Calu3 (cell line): ENCODE measurements at regions not wholly inside any gene's neighbourhood (a gene's known extent, or its start where the extent isn't known, plus 50 kb on each side); places are given as distances from the start of the nearest gene placed in this dataset.
"Not testable (repeated sequence)": the region's sequence is repeated elsewhere in the genome, so short reads cannot be mapped to it uniquely, and the experiment has no call there.

ENCODE experiments used
- BruUV-seq: library from RNA; stranded (reverse); fragments of 400-500 nt; replicated peaks from 2 replicates; lab custom pipeline; 2021; lab: Mats Ljungman, UMichigan
- CTCF ChIA-PET: fragments of 300-600 bp; sonication (Branson Sonifier 250); formaldehyde crosslinking; loops from one replicate; lab custom pipeline; 2022; ENCODE audit warnings: antibody characterized with exemption; lab: Charles Lee
- DNase-seq: peaks from one replicate; pipeline ENCODE4 v3.0.0; 2022
- H3K27ac Mint-ChIP-seq: one replicate; pipeline ENCODE4 v1.8.0; 2022; ENCODE audit warnings: mixed read lengths; ENCODE audit not compliant: unreplicated experiment
- H3K27me3 Mint-ChIP-seq: one replicate; pipeline ENCODE4 v1.8.0; 2022; ENCODE audit warnings: mixed read lengths; ENCODE audit not compliant: unreplicated experiment
- H3K36me3 Mint-ChIP-seq: one replicate; pipeline ENCODE4 v1.8.0; 2022; ENCODE audit warnings: mild to moderate bottlenecking, moderate library complexity, mixed read lengths; ENCODE audit not compliant: insufficient read depth, unreplicated experiment
- H3K4me1 Mint-ChIP-seq: one replicate; pipeline ENCODE4 v1.8.0; 2022; ENCODE audit warnings: mild to moderate bottlenecking, low read depth, mixed read lengths; ENCODE audit not compliant: unreplicated experiment
- H3K4me3 Mint-ChIP-seq: one replicate; pipeline ENCODE4 v1.8.0; 2022; ENCODE audit warnings: mild to moderate bottlenecking, low read depth, moderate library complexity, mixed read lengths; ENCODE audit not compliant: unreplicated experiment
- H3K9me3 Mint-ChIP-seq: one replicate; pipeline ENCODE4 v1.8.0; 2022; ENCODE audit warnings: low read depth, mixed read lengths; ENCODE audit not compliant: unreplicated experiment
- CTCF ChIP-seq: fragments of 200-600 bp; IDR thresholded peaks from one replicate; pipeline ENCODE4 v1.8.0; 2022; ENCODE audit warnings: antibody characterized with exemption; ENCODE audit not compliant: unreplicated experiment
- intact Hi-C: fragments of 100-400 bp; cut with micrococcal nuclease; formaldehyde crosslinking; loops from one replicate; pipeline ENCODE4 v1.10.0; 2022; ENCODE audit not compliant: unreplicated experiment

GRCh38 chr11:96484361-96484760 is 94.5 kb downstream of the JRKL start:
- no TSS peak for BruUV-seq

GRCh38 chr11:96486890-96487611 is 97.2 kb downstream of the JRKL start:
- Mint-ChIP-seq H3K36me3 (no peaks in the 10 kb centered on the region), H3K4me1 (no peaks in the 10 kb centered on the region), H3K27ac (no peak overlapping the region), H3K9me3 (no peaks in the 10 kb centered on the region), H3K27me3 (peaks cover 44% of the 10 kb centered on the region), H3K4me3 (peak overlapping the region; percentile 40)
- no TSS peak for BruUV-seq
- peak; percentile 52 for DNase-seq
- TF ChIP-seq CTCF, result no peak
- intact Hi-C loops, result no loop called here
- CTCF ChIA-PET, result no interaction called here

More at GRCh38 chr11:96484361-96484760, 94.5 kb downstream of the JRKL start:
- H3K27me3 Mint-ChIP-seq, result peaks cover 18% of the 10 kb centered on the region
- no peaks in the 10 kb centered on the region for H3K9me3 Mint-ChIP-seq
- no peak overlapping the region for H3K27ac Mint-ChIP-seq
- H3K36me3 Mint-ChIP-seq, result no peaks in the 10 kb centered on the region
- no peak overlapping the region for H3K4me3 Mint-ChIP-seq
- CTCF ChIA-PET, result interaction anchor here (0.9 kb wide), 1 partner anchor 21 kb away, joined by 3 read pairs; no protein-coding TSS in a partner anchor
- DNase-seq, result no peak
- no peaks in the 10 kb centered on the region for H3K4me1 Mint-ChIP-seq
- TF ChIP-seq CTCF, result no peak
- intact Hi-C loops, result no loop called here

- H3K27ac Mint-ChIP-seq, H3K4me1 Mint-ChIP-seq, H3K9me3 Mint-ChIP-seq, BruUV-seq, DNase-seq, intact Hi-C loops, H3K4me3 Mint-ChIP-seq, H3K36me3 Mint-ChIP-seq, CTCF ChIA-PET: not testable (repeated sequence)
- H3K27me3 Mint-ChIP-seq, result peaks cover 44% of the 10 kb centered on the region
These were observed 99.1 kb downstream of the JRKL start for GRCh38 chr11:96488911-96489310.

- no peaks in the 10 kb centered on the region for H3K36me3 Mint-ChIP-seq
- no peak for TF ChIP-seq CTCF
- BruUV-seq, result no TSS peak
- H3K4me1 Mint-ChIP-seq, result no peaks in the 10 kb centered on the region
- DNase-seq, result no peak
- no peak overlapping the region for H3K4me3 Mint-ChIP-seq
- CTCF ChIA-PET, result no interaction called here
- intact Hi-C loops, result no loop called here
- H3K9me3 Mint-ChIP-seq, result no peaks in the 10 kb centered on the region
- H3K27ac Mint-ChIP-seq, result no peak overlapping the region
- no peaks in the 10 kb centered on the region for H3K27me3 Mint-ChIP-seq
These were observed 110.6 kb downstream of the JRKL start for GRCh38 chr11:96500440-96500839.

GRCh38 chr11:96506041-96506440 is 116.2 kb downstream of the JRKL start:
- Mint-ChIP-seq H3K9me3 (no peaks in the 10 kb centered on the region), H3K27me3 (no peaks in the 10 kb centered on the region), H3K4me3 (no peak overlapping the region), H3K4me1 (no peaks in the 10 kb centered on the region), H3K36me3 (no peaks in the 10 kb centered on the region), H3K27ac (no peak overlapping the region)
- DNase-seq, result no peak
- no TSS peak for BruUV-seq
- intact Hi-C loops, result no loop called here
- CTCF ChIA-PET, result no interaction called here
- no peak for TF ChIP-seq CTCF
